ENCODE measurements at regions not wholly inside any gene's neighbourhood (a gene's known extent, or its start where the extent isn't known, plus 50 kb on each side); places are given as distances from the start of the nearest gene placed in this dataset.

- Histone ChIP-seq H3K27ac (ENCODE audit: low read depth, low read length) (no peak overlapping the region), H3K36me3 (ENCODE audit: insufficient read depth, low read length) (no peaks in the 10 kb centered on the region), H3K9me3 (ENCODE audit: low read length) (no peaks in the 10 kb centered on the region), H3K4me3 (ENCODE audit: low read length) (no peak overlapping the region), H3K27me3 (ENCODE audit: insufficient read depth, low read length, poor library complexity, severe bottlenecking) (no peaks in the 10 kb centered on the region), H3K4me1 (ENCODE audit: insufficient read depth, low read length) (no peaks in the 10 kb centered on the region)
- Mint-ChIP-seq H3K4me1 (no peaks in the 10 kb centered on the region), H3K9me3 (peaks cover 0 to 17% (median 9%) of the 10 kb centered on the region in 5 donors), H3K27ac (no peak overlapping the region), H3K4me3 (no peak overlapping the region), H3K27me3 (peaks cover 0 to 2% of the 10 kb centered on the region in 2 donors), H3K36me3 (no peaks in the 10 kb centered on the region)
- DNase-seq, result no peak
- POLR2A ChIA-PET, result no interaction called here
- CTCF ChIA-PET, result no interaction called here
Observed at GRCh38 chr1:216849146-216849545, 125.9 kb upstream of the ESRRG start.

GRCh38 chr1:216847397-216848036 is 124.3 kb upstream of the ESRRG start:
- H3K27ac ChIP-seq (ENCODE audit: low read depth, low read length), result no peak overlapping the region
- Mint-ChIP-seq H3K36me3 (no peaks in the 10 kb centered on the region), H3K4me3 (no peak overlapping the region), H3K4me1 (no peaks in the 10 kb centered on the region), H3K27ac (no peak overlapping the region), H3K27me3 (no peaks in the 10 kb centered on the region), H3K9me3 (peaks cover 0 to 11% (median 6%) of the 10 kb centered on the region in 5 donors)
- no peaks in the 10 kb centered on the region for H3K27me3 ChIP-seq (ENCODE audit: insufficient read depth, low read length, poor library complexity, severe bottlenecking)
- no peaks in the 10 kb centered on the region for H3K4me1 ChIP-seq (ENCODE audit: insufficient read depth, low read length)
- no peak overlapping the region for H3K4me3 ChIP-seq (ENCODE audit: low read length)
- ChIA-PET POLR2A (no interaction called here), CTCF (no interaction called here)
- H3K9me3 ChIP-seq (ENCODE audit: low read length), result no peaks in the 10 kb centered on the region
- no peak for DNase-seq
- no peaks in the 10 kb centered on the region for H3K36me3 ChIP-seq (ENCODE audit: insufficient read depth, low read length)

- H3K4me1 ChIP-seq (ENCODE audit: insufficient read depth, low read length), result no peaks in the 10 kb centered on the region
- no peak for DNase-seq
- H3K36me3 ChIP-seq (ENCODE audit: insufficient read depth, low read length), result no peaks in the 10 kb centered on the region
- ChIA-PET CTCF (no interaction called here), POLR2A (no interaction called here)
- H3K27me3 Mint-ChIP-seq, result no peaks in the 10 kb centered on the region
- H3K27ac ChIP-seq (ENCODE audit: low read depth, low read length), result no peak overlapping the region
- H3K4me3 Mint-ChIP-seq, result no peak overlapping the region
- no peaks in the 10 kb centered on the region for H3K27me3 ChIP-seq (ENCODE audit: insufficient read depth, low read length, poor library complexity, severe bottlenecking)
- H3K9me3 Mint-ChIP-seq, result peaks cover 0 to 11% (median 3%) of the 10 kb centered on the region in 5 donors
- no peak overlapping the region for H3K27ac Mint-ChIP-seq
- no peak overlapping the region for H3K4me3 ChIP-seq (ENCODE audit: low read length)
- H3K9me3 ChIP-seq (ENCODE audit: low read length), result no peaks in the 10 kb centered on the region
- H3K36me3 Mint-ChIP-seq, result no peaks in the 10 kb centered on the region
- no peaks in the 10 kb centered on the region for H3K4me1 Mint-ChIP-seq
Observed at GRCh38 chr1:216846339-216846738, 123.1 kb upstream of the ESRRG start.

- ChIA-PET CTCF (no interaction called here), POLR2A (no interaction called here)
- no peak overlapping the region for H3K4me3 Mint-ChIP-seq
- H3K27ac Mint-ChIP-seq, result no peak overlapping the region
- no peaks in the 10 kb centered on the region for H3K27me3 ChIP-seq (ENCODE audit: insufficient read depth, low read length, poor library complexity, severe bottlenecking)
- no peak for DNase-seq
- no peaks in the 10 kb centered on the region for H3K36me3 ChIP-seq (ENCODE audit: insufficient read depth, low read length)
- no peak overlapping the region for H3K4me3 ChIP-seq (ENCODE audit: low read length)
- H3K9me3 Mint-ChIP-seq, result peaks cover 2 to 14% (median 5%) of the 10 kb centered on the region in 5 donors
- no peaks in the 10 kb centered on the region for H3K9me3 ChIP-seq (ENCODE audit: low read length)
- no peaks in the 10 kb centered on the region for H3K4me1 ChIP-seq (ENCODE audit: insufficient read depth, low read length)
- no peaks in the 10 kb centered on the region for H3K36me3 Mint-ChIP-seq
- H3K27ac ChIP-seq (ENCODE audit: low read depth, low read length), result no peak overlapping the region
- no peaks in the 10 kb centered on the region for H3K4me1 Mint-ChIP-seq
- H3K27me3 Mint-ChIP-seq, result no peaks in the 10 kb centered on the region
Observed at GRCh38 chr1:216843409-216843808, 120.2 kb upstream of the ESRRG start.

GRCh38 chr1:216841165-216841564 is 117.9 kb upstream of the ESRRG start:
- no peaks in the 10 kb centered on the region for H3K27me3 ChIP-seq (ENCODE audit: insufficient read depth, low read length, poor library complexity, severe bottlenecking)
- H3K27ac Mint-ChIP-seq, result no peak overlapping the region
- no peak overlapping the region for H3K27ac ChIP-seq (ENCODE audit: low read depth, low read length)
- H3K36me3 Mint-ChIP-seq, result no peaks in the 10 kb centered on the region
- H3K4me3 ChIP-seq (ENCODE audit: low read length), result no peak overlapping the region
- H3K36me3 ChIP-seq (ENCODE audit: insufficient read depth, low read length), result no peaks in the 10 kb centered on the region
- H3K9me3 Mint-ChIP-seq, result peaks cover 2 to 14% (median 7%) of the 10 kb centered on the region in 5 donors
- no peaks in the 10 kb centered on the region for H3K9me3 ChIP-seq (ENCODE audit: low read length)
- ChIA-PET CTCF (no interaction called here), POLR2A (no interaction called here)
- no peaks in the 10 kb centered on the region for H3K4me1 Mint-ChIP-seq
- H3K4me3 Mint-ChIP-seq, result no peak overlapping the region
- H3K4me1 ChIP-seq (ENCODE audit: insufficient read depth, low read length), result no peaks in the 10 kb centered on the region
- no peak for DNase-seq
- H3K27me3 Mint-ChIP-seq, result no peaks in the 10 kb centered on the region

- H3K27me3 ChIP-seq (ENCODE audit: insufficient read depth, low read length, poor library complexity, severe bottlenecking), result no peaks in the 10 kb centered on the region
- H3K9me3 ChIP-seq (ENCODE audit: low read length), result no peaks in the 10 kb centered on the region
- ChIA-PET CTCF (no interaction called here), POLR2A (no interaction called here)
- no peak overlapping the region for H3K4me3 ChIP-seq (ENCODE audit: low read length)
- H3K9me3 Mint-ChIP-seq, result peaks cover 3 to 23% (median 6%) of the 10 kb centered on the region in 5 donors
- no peak overlapping the region for H3K27ac Mint-ChIP-seq
- H3K4me1 Mint-ChIP-seq, result no peaks in the 10 kb centered on the region
- H3K36me3 Mint-ChIP-seq, result no peaks in the 10 kb centered on the region
- H3K27ac ChIP-seq (ENCODE audit: low read depth, low read length), result no peak overlapping the region
- H3K27me3 Mint-ChIP-seq, result no peaks in the 10 kb centered on the region
- H3K36me3 ChIP-seq (ENCODE audit: insufficient read depth, low read length), result no peaks in the 10 kb centered on the region
- H3K4me1 ChIP-seq (ENCODE audit: insufficient read depth, low read length), result no peaks in the 10 kb centered on the region
- DNase-seq, result no peak
- no peak overlapping the region for H3K4me3 Mint-ChIP-seq
Observed at GRCh38 chr1:216836316-216836715, 113.1 kb upstream of the ESRRG start.

- POLR2A ChIA-PET, result no interaction called here
- H3K27ac Mint-ChIP-seq, result no peak overlapping the region
- DNase-seq, result no peak
Observed at GRCh38 chr1:216833509-216833908, 110.3 kb upstream of the ESRRG start.

GRCh38 chr1:216832192-216832591 is 109.0 kb upstream of the ESRRG start:
- H3K4me1 ChIP-seq (ENCODE audit: insufficient read depth, low read length), result no peaks in the 10 kb centered on the region
- H3K9me3 ChIP-seq (ENCODE audit: low read length), result no peaks in the 10 kb centered on the region
- H3K4me3 ChIP-seq (ENCODE audit: low read length), result no peak overlapping the region
- no peak for DNase-seq
- no peak overlapping the region for H3K4me3 Mint-ChIP-seq
- H3K4me1 Mint-ChIP-seq, result no peaks in the 10 kb centered on the region
- H3K36me3 Mint-ChIP-seq, result no peaks in the 10 kb centered on the region
- POLR2A ChIA-PET, result no interaction called here
- H3K27ac ChIP-seq (ENCODE audit: low read depth, low read length), result no peak overlapping the region
- H3K9me3 Mint-ChIP-seq, result peaks cover 2 to 16% (median 3%) of the 10 kb centered on the region in 5 donors
- H3K27me3 ChIP-seq (ENCODE audit: insufficient read depth, low read length, poor library complexity, severe bottlenecking), result no peaks in the 10 kb centered on the region
- CTCF ChIA-PET, result no interaction called here
- no peak overlapping the region for H3K27ac Mint-ChIP-seq
- H3K36me3 ChIP-seq (ENCODE audit: insufficient read depth, low read length), result no peaks in the 10 kb centered on the region
- no peaks in the 10 kb centered on the region for H3K27me3 Mint-ChIP-seq

More at GRCh38 chr1:216833509-216833908, 110.3 kb upstream of the ESRRG start:
- no peak overlapping the region for H3K4me3 ChIP-seq (ENCODE audit: low read length)
- CTCF ChIA-PET, result no interaction called here
- H3K27me3 ChIP-seq (ENCODE audit: insufficient read depth, low read length, poor library complexity, severe bottlenecking), result no peaks in the 10 kb centered on the region
- no peaks in the 10 kb centered on the region for H3K36me3 ChIP-seq (ENCODE audit: insufficient read depth, low read length)
- Mint-ChIP-seq H3K4me1 (no peaks in the 10 kb centered on the region), H3K27me3 (no peaks in the 10 kb centered on the region), H3K9me3 (peaks cover 2 to 16% (median 5%) of the 10 kb centered on the region in 5 donors), H3K4me3 (no peak overlapping the region), H3K36me3 (no peaks in the 10 kb centered on the region)
- no peaks in the 10 kb centered on the region for H3K4me1 ChIP-seq (ENCODE audit: insufficient read depth, low read length)
- H3K9me3 ChIP-seq (ENCODE audit: low read length), result no peaks in the 10 kb centered on the region
- no peak overlapping the region for H3K27ac ChIP-seq (ENCODE audit: low read depth, low read length)
